CD4-positive, alpha-beta T cell treated with Interleukin-15 for 1 hour (primary cell): ENCODE measurements at regions not wholly inside any gene's neighbourhood (a gene's known extent, or its start where the extent isn't known, plus 50 kb on each side); places are given as distances from the start of the nearest gene placed in this dataset.
"Not testable (repeated sequence)": the region's sequence is repeated elsewhere in the genome, so short reads cannot be mapped to it uniquely, and the experiment has no call there.

Experiments
- DNase-seq: peaks from one replicate; pipeline ENCODE4 v3.0.0-alpha.2; 2020

GRCh38 chr9:107805201-107805600 lies 315.6 kb upstream of the KLF4 start:
- no peak for DNase-seq

DNA sequence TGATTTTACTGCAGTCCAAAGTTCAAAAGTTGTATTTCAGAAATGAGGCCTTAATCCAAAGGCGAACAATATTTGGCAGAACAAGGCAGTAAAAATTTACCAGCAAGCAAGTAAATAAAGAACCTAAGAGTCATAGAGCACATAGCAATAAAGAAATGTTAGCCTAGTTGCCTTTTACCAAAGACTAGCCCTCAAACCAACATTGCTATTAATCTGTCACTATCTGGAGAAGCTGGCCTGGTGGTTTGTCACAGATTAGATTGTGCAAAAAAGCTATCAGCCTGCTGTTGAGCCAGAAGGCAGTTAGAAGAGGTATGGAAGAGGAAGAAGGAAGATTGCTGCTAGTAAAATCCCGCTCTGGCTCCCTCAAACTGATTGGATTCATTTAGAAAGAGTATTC lies 304.7 kb upstream of the KLF4 start:
- DNase-seq: no peak

DNA sequence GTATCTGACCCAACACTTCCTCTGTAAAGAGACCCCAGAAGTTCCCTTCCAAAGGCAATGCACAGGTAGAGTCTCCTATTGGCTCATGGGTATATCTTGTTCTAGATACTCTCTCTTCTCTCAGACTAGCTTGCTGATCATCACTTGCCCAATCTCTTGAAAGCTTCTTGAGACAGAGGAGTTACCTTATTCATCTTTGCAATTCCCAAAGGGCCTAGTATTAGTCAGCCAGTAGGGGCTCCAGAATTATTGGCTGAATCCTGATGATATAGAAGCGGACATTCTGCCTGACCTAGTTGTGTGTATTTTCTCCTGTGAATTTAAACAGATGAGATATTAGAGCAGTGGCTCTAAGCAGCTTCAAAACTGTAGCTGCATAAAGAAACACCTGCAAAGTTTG lies 304.0 kb upstream of the KLF4 start:
- no peak for DNase-seq

- no peak for DNase-seq
These were observed 303.0 kb upstream of the KLF4 start for GRCh38 chr9:107792596-107792995.

GRCh38 chr9:107792006-107792405 lies 302.4 kb upstream of the KLF4 start:
- no peak for DNase-seq

- DNase-seq: no peak
These were observed 299.6 kb upstream of the KLF4 start for GRCh38 chr9:107789001-107789700.

DNA sequence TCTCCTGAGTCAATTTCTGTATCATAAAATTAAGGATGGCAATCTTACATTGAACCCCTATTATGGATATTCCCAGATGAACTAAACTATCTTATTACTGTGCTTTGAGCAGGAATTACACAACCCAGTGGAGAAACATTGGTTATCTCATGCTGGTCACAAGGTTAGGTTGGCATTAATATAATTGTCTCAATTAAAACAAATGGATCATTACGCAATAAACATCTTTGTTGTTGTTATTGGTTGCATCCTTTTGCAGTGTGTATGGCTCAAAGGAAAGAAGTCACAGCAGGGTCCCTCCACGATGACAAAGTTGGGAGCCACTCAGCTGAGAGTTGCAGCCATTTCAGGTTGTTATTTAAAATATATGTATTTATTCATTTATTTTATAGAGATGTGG lies 297.0 kb upstream of the KLF4 start:
- DNase-seq: no peak

GRCh38 chr9:107784235-107784958 lies 294.8 kb upstream of the KLF4 start:
- no peak for DNase-seq

DNA sequence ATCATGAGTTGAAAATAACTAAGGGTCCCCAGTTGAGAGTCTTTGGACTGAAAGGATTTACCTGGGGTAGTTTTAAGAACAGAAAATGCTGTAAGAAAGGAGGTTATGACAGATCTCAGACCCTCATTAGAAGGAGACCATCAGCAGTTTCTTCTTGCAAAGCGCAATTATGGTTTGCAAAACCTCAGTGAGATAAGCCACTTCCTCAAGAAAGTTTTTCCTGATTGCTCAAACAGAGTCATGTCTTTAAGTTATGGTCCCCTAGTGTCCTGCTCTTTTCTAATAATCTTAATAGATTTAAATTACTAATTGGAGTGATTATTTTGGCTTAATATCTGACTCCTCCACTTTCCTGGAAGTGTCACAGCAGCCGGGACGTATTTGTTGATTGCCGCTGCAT lies 293.2 kb upstream of the KLF4 start:
- no peak for DNase-seq

GRCh38 chr9:107782381-107782780 lies 292.8 kb upstream of the KLF4 start:
- no peak for DNase-seq

- DNase-seq: no peak
These were observed 291.4 kb upstream of the KLF4 start for GRCh38 chr9:107780960-107781359.

GRCh38 chr9:107779731-107780130 lies 290.2 kb upstream of the KLF4 start:
- DNase-seq: no peak

GRCh38 chr9:107778661-107779060 lies 289.1 kb upstream of the KLF4 start:
- no peak for DNase-seq

GRCh38 chr9:107774099-107774498 lies 284.5 kb upstream of the KLF4 start:
- DNase-seq: peak; percentile 30

GRCh38 chr9:107772988-107773387 lies 283.4 kb upstream of the KLF4 start:
- DNase-seq: no peak

DNA sequence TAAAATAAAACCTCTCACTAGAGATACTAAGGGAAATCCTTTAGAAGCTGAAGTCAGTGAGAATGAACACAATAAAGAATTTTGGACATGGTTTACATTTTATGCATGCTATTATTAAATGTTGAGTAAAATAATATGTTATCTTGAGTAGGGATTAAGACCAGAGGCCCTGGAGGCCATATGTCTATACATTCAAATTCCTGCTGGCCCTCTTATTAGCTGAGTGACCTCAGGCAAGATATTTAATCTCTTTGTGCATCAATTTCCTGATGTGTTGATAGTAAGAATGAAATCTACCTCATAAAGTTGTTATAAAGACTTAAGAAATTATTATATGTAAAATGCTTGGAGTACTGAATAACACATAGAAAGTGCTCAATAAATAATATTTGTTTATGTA lies 281.1 kb upstream of the KLF4 start:
- no peak for DNase-seq

GRCh38 chr9:107768224-107768623 lies 278.7 kb upstream of the KLF4 start:
- no peak for DNase-seq

GRCh38 chr9:107767711-107768110 lies 278.1 kb upstream of the KLF4 start:
- DNase-seq: no peak

DNA sequence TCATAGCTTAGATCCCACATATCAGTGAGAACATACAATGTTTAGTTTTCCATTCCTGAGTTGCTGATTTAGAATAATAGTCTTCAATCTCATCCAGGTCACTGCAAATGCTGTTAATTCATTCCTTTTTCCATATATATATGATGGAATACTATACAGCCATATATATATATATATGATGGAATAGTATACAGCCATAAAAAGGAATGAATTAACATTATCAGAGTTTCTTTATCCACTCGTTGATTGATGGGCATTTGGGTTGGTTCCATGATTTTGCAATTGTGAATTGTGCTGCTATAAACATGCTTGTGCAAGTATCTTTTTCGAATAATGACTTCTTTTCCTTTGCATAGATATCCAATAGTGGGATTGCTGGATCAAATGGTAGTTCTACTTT lies 273.9 kb upstream of the KLF4 start:
- not testable (repeated sequence) for DNase-seq

- DNase-seq: no peak
These were observed 271.7 kb upstream of the KLF4 start for GRCh38 chr9:107761307-107761706.

GRCh38 chr9:107760469-107761242 lies 271.1 kb upstream of the KLF4 start:
- peak; percentile 62 for DNase-seq

DNA sequence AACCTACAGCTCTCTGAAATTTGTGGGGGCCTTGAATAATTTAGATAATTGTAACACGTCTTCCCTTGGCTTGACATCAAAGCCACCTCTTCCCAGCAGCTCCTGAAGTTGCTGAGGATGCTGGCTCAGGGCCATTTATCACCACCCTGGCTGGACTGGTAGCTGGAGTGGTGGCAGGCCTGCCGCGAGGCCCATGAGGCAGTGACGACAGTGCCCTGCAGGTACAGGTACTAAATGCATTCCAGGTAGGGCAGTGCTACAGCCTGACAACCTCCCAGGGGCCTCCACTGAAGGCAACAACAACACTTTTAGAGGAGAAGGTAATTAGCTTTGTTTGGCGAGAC lies 270.2 kb upstream of the KLF4 start:
- no peak for DNase-seq

- DNase-seq: no peak
These were observed 269.6 kb upstream of the KLF4 start for GRCh38 chr9:107759009-107759822.
